MM.1S (cell line): ENCODE measurements at regions not wholly inside any gene's neighbourhood (a gene's known extent, or its start where the extent isn't known, plus 50 kb on each side); places are given as distances from the start of the nearest gene placed in this dataset.

Source experiments
- DNase-seq: peaks from one replicate; pipeline ENCODE4 v3.0.0-alpha.2; 2015
- H2AFZ ChIP-seq: fragments of 300-600 bp; sonication (generic); 2 replicates; pipeline ENCODE4 v1.6.0; 2016; ENCODE audit warnings: antibody characterized with exemption, low read length
- H3F3A ChIP-seq: fragments of 300-600 bp; sonication (generic); 2 replicates; pipeline ENCODE4 v1.6.1; 2016; ENCODE audit warnings: mild to moderate bottlenecking, antibody characterized with exemption, low read length, moderate library complexity, mixed read lengths; ENCODE audit not compliant: insufficient read depth
- H3K27ac ChIP-seq: fragments of 300-600 bp; sonication (generic); 2 replicates; pipeline ENCODE4 v1.5.1; 2016; ENCODE audit warnings: mild to moderate bottlenecking, low read length
- H3K27me3 ChIP-seq: fragments of 300-600 bp; sonication (generic); replicated peaks from 2 replicates; pipeline ENCODE4 v1.6.0; 2016; ENCODE audit warnings: low read length; ENCODE audit not compliant: insufficient read depth
- H3K36me3 ChIP-seq: fragments of 300-600 bp; sonication (generic); replicated peaks from 2 replicates; pipeline ENCODE4 v1.6.1; 2016; ENCODE audit warnings: mild to moderate bottlenecking, low read length, mixed read lengths; ENCODE audit not compliant: insufficient read depth
- H3K4me1 ChIP-seq: fragments of 300-600 bp; sonication (generic); 2 replicates; pipeline ENCODE4 v1.6.1; 2016; ENCODE audit warnings: low read length, mixed read lengths
- H3K4me2 ChIP-seq: fragments of 300-600 bp; sonication (generic); 2 replicates; pipeline ENCODE4 v1.6.0; 2016; ENCODE audit warnings: low read depth, low read length
- H3K4me3 ChIP-seq: fragments of 300-600 bp; sonication (generic); 2 replicates; pipeline ENCODE4 v1.5.1; 2016; ENCODE audit warnings: low read length, mixed read lengths
- H3K79me2 ChIP-seq: fragments of 300-600 bp; sonication (generic); 2 replicates; pipeline ENCODE4 v1.6.1; 2016; ENCODE audit warnings: mixed run types, low read length, mixed read lengths
- H3K9ac ChIP-seq: fragments of 300-600 bp; sonication (generic); 2 replicates; pipeline ENCODE4 v1.6.1; 2016; ENCODE audit warnings: low read length, mixed read lengths
- H3K9me2 ChIP-seq: fragments of 300-600 bp; sonication (generic); replicated peaks from 2 replicates; pipeline ENCODE4 v1.6.1; 2016; ENCODE audit warnings: mild to moderate bottlenecking, low read length, mixed read lengths; ENCODE audit not compliant: insufficient read depth
- H3K9me3 ChIP-seq: fragments of 300-600 bp; sonication (generic); replicated peaks from 2 replicates; pipeline ENCODE4 v1.6.1; 2016; ENCODE audit warnings: mild to moderate bottlenecking, low read length, mixed read lengths; ENCODE audit not compliant: insufficient read depth
- H4K20me1 ChIP-seq: fragments of 300-600 bp; sonication (generic); 2 replicates; pipeline ENCODE4 v1.6.1; 2016; ENCODE audit warnings: mild to moderate bottlenecking, low read length, moderate library complexity, mixed read lengths; ENCODE audit not compliant: insufficient read depth
- CTCF ChIP-seq: fragments of 300-600 bp; sonication (generic); IDR thresholded peaks from 2 replicates; pipeline ENCODE4 v1.5.1; 2016; ENCODE audit warnings: antibody characterized with exemption, low read length, mixed read lengths
- EZH2 ChIP-seq: fragments of 300-600 bp; sonication (generic); optimal IDR thresholded peaks from 2 replicates; pipeline ENCODE3; 2017; ENCODE audit warnings: low read depth, mild to moderate bottlenecking, antibody characterized with exemption, low read length, mixed read lengths
- EZH2phosphoT487 ChIP-seq: fragments of 300-600 bp; sonication (generic); IDR thresholded peaks from 2 replicates; pipeline ENCODE4 v1.6.1; 2018; ENCODE audit warnings: antibody characterized with exemption, low read length

- no peak overlapping the region for H3K4me3 ChIP-seq
- H3K9me3 ChIP-seq = no peaks in the 10 kb centered on the region
- H2AFZ ChIP-seq = no peak overlapping the region
- no peaks in the 10 kb centered on the region for H3K9me2 ChIP-seq
- H3K27ac ChIP-seq = no peak overlapping the region
- no peaks in the 10 kb centered on the region for H3K4me1 ChIP-seq
- no peak overlapping the region for H3K4me2 ChIP-seq
- H3K27me3 ChIP-seq = no peaks in the 10 kb centered on the region
- no peak for DNase-seq
- no peak for TF ChIP-seq EZH2phosphoT487
- TF ChIP-seq EZH2 = no peak
- TF ChIP-seq CTCF = no peak
- H4K20me1 ChIP-seq = no peaks in the 10 kb centered on the region
- no peak overlapping the region for H3K9ac ChIP-seq
- no peaks in the 10 kb centered on the region for H3F3A ChIP-seq
- H3K79me2 ChIP-seq = no peaks in the 10 kb centered on the region
- H3K36me3 ChIP-seq = no peaks in the 10 kb centered on the region
These were observed 282.7 kb upstream of the TNRC6C start for GRCh38 chr17:77675816-77676215.

- Histone ChIP-seq H3K4me3 (no peak overlapping the region), H3K79me2 (no peaks in the 10 kb centered on the region), H3K4me2 (no peak overlapping the region), H3K27ac (no peak overlapping the region), H3K9me2 (no peaks in the 10 kb centered on the region), H2AFZ (no peak overlapping the region), H3F3A (no peaks in the 10 kb centered on the region), H4K20me1 (no peaks in the 10 kb centered on the region), H3K27me3 (no peaks in the 10 kb centered on the region), H3K9ac (no peak overlapping the region), H3K4me1 (no peaks in the 10 kb centered on the region), H3K9me3 (no peaks in the 10 kb centered on the region), H3K36me3 (no peaks in the 10 kb centered on the region)
- no peak for DNase-seq
- TF ChIP-seq CTCF = no peak
- TF ChIP-seq EZH2phosphoT487 = no peak
- TF ChIP-seq EZH2 = no peak
These were observed 282.3 kb upstream of the TNRC6C start for GRCh38 chr17:77676237-77676661.

- Histone ChIP-seq H2AFZ (no peak overlapping the region), H3K27me3 (no peaks in the 10 kb centered on the region)
These were observed 281.3 kb upstream of the TNRC6C start for GRCh38 chr17:77677211-77677610.

More at GRCh38 chr17:77677211-77677610, 281.3 kb upstream of the TNRC6C start:
- no peak overlapping the region for H3K4me2 ChIP-seq
- no peak overlapping the region for H3K4me3 ChIP-seq
- H3K27ac ChIP-seq = no peak overlapping the region
- H3K4me1 ChIP-seq = no peaks in the 10 kb centered on the region
- no peaks in the 10 kb centered on the region for H4K20me1 ChIP-seq
- no peak for TF ChIP-seq CTCF
- TF ChIP-seq EZH2phosphoT487 = no peak
- TF ChIP-seq EZH2 = no peak
- H3K79me2 ChIP-seq = no peaks in the 10 kb centered on the region
- H3F3A ChIP-seq = no peaks in the 10 kb centered on the region
- no peaks in the 10 kb centered on the region for H3K9me2 ChIP-seq
- no peak overlapping the region for H3K9ac ChIP-seq
- no peak for DNase-seq
- H3K9me3 ChIP-seq = no peaks in the 10 kb centered on the region
- no peaks in the 10 kb centered on the region for H3K36me3 ChIP-seq
